HG03045 (cell line): ENCODE measurements at regions not wholly inside any gene's neighbourhood (a gene's known extent, or its start where the extent isn't known, plus 50 kb on each side); places are given as distances from the start of the nearest gene placed in this dataset.

ENCODE experiments used
- ATAC-seq: cut with Tn5 transposase; IDR thresholded peaks from one replicate; pipeline ENCODE4 v1.9.1; 2021; ENCODE audit warnings: mild to moderate bottlenecking, moderate library complexity; ENCODE audit not compliant: unreplicated experiment

DNA sequence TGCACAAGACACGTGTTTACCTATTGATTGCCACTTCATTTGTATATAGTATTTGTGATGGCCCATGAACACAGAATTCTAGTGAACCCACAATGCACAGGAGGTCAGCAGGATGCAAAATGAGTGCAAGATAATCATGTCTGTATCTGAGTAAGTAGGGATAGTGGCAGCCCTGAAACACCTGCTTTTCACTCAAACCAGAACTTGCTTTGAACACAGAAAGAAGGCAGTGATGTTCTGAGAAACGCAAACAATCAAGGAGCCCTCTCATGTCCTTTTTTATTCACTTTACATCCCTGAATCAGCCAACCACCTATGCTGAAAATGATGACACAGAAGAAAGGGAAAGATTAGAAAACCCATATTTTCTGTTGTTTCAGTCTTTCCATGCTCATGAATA is 170.4 kb upstream of the AVPR1A start:
- ATAC-seq, result no peak

DNA sequence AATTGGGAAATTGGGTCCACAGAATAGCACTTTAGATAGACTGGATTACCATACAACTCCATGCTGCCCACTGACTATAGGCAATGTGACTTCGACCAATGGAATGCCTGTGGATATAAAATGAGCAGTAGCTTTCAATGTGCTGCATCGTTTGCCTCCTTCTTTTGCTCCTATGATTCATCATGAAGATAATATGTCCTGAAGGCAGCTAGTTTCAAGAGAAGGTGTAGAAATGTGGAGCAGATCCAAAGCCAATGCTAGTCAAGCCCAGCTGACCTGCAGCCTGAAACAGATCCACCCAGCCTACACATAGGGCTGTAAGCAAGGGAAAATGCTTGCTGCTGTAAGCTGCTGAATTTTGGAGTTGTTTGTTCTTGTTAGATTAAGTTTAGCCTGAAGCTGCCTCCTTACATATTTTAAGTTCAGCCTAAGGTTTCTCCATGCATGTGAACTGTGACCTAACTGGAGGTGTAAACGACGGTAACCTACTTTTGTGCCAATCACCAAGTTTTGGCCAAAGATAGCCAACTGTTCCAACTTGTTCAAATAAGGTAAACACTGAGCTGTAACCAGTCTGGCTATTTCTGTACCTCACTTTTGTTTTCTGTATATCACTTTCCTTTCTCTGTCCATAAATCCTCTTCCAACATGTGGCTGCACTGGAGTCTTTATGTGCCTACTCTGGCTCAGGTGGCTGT is 169.1 kb upstream of the AVPR1A start:
- ATAC-seq, result no peak

DNA sequence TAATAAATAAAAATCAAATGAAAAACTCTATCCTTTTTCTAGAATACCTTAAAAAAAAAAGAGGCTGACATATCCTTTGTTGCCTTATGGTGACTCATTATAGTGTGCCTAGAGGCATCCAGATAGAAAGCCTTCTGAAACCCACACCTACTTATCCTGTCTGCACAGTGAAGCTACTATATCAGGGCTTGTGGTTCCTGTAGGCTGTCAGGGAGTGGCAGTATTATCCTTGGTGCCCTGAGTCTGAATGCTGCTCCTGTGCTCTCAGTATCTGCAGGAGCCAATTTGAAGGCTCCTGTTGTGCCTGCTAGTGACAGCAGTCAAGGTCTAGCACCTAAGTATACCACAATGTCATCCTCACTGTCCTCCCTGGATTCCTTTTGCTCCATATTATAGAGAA is 168.4 kb upstream of the AVPR1A start:
- ATAC-seq, result no peak

DNA sequence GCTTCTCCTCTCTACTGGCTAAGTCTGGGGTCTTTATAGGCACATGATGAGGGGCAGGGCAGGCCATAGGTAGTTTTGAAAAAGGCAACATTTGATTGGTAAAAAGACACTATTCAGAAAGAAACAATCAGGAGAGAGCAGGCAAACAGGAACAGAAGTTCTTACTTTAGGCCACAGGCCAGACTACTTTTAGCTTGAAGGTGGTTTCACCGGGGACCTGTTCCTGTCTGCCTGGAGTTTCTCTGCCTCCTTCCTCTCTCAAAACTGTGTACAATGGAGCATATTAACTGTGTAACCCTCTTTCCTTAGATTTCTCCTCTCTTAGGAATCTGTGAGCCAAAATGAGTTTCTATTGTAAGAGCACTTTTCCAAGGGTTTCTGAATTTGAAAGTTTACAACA is 167.9 kb upstream of the AVPR1A start:
- ATAC-seq, result no peak

DNA sequence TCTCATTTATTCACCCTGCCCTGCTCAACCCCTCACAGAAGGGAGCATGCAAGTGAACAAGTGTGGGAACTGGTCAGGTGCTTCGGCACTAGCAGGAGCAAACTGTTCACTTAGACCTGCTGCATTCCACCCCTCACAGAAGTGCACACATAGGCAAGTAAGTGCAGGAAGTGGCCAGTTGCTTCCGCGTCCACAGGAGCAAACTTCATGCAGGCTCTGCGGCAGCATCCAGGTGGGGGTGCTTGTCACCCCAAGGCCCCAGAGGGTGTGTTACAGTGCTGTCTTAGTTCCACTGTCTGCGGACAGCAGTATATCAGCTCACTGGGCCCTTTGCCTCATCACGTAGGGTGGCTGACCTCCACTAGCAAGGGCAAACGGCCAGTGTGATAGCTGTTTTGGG is 167.3 kb upstream of the AVPR1A start:
- no peak for ATAC-seq

DNA sequence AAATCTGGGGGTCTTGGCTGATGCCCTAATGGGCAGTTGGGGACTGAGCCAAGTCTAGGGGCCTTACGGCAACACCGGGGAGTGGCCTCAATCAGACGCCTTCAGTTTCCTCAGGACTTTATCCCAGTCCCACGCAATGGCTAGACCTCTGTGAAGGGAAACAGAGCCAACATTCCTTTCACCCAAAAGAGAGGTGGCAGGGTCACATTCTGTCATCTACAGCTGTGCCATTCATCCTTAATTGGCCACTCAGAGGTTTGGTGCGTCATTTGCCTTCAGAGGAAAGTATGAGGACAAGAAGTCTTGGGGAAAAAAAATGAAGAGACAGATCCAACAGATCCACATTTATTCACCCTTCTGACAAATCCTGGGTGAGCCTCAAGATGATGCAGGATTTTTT is 166.9 kb upstream of the AVPR1A start:
- ATAC-seq, result no peak

DNA sequence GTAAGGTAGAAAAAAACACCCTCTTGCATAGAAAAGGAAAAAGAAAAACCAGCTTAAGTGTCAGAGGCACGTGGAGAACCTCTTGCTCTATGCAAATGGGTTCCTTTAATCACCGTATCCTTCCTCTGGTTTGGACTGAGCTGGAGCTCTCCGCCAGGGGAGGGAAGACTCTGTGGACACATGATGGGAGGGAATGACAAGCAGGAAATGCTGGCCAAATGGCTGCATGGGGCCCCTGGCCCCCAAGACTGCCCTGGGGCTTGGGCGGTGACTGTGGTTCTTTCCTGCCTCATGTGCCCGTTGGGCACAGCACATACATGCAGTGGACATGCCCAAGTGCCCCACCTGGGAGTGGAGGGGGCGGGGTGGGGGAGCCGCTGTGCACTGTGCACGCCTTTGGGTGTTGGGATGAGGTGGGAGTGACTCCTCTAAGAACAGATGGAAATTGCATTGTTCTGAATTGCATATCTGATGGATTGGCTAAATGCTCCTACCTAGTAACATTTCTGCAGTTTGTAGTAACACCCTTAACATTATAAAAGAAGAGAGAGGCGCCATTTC is 166.4 kb upstream of the AVPR1A start:
- no peak for ATAC-seq

DNA sequence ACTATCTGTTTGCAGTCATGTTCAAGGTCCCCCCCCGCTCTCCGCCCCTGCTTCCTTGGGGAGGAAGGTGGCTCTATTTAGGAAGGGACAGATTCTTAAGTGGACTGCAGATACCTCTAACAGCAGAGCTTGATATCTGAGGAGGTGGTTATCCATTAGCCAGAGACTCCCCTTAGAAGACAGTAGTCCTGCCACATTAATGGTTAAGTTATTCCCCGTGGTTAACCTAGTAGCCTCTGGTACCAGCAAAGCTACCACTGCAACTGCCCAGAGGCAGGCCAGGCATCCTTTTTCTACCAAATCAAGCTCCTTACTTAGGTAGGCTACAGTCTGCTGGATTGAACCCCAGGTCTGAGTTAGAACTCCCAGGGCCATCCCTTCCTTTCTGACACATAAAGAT is 162.1 kb upstream of the AVPR1A start:
- no peak for ATAC-seq

DNA sequence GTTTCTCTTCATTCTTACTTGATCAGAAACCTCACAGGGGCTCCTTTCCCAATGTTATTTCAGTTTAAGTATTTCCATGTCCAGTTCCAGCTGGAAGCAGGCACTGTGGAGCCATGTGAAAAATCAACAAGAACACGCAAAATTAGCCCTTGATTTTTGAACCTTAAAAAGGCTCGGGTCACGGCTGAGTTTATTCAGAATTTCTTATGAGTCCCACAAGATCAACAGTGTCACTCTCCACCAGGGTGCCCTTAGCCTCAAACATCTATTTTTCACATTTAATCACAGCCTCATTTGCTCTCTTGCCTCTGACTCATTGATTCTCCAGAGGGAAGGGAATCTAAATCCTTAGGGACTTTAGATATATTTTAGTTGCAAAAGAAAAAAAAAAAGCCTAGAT is 157.7 kb upstream of the AVPR1A start:
- ATAC-seq, result no peak

DNA sequence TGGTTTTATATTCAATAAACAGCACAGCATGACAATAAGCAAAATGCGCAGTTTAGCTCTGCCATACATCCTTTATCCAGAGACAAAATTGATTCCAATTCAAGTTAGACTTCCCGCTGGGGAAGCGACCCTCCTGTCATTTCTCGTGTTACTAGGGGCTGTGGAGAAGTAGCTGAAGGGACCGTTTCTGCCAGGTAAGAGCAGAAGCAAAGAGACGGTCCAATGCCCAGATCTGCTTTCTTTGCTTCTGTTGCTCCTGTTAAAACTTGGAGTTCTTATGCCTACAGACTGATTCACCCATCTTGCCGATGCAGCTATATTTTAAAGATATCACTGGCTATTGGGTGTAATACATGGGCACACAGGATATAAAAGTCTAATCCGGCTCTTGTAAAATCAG is 156.8 kb upstream of the AVPR1A start:
- ATAC-seq, result no peak

DNA sequence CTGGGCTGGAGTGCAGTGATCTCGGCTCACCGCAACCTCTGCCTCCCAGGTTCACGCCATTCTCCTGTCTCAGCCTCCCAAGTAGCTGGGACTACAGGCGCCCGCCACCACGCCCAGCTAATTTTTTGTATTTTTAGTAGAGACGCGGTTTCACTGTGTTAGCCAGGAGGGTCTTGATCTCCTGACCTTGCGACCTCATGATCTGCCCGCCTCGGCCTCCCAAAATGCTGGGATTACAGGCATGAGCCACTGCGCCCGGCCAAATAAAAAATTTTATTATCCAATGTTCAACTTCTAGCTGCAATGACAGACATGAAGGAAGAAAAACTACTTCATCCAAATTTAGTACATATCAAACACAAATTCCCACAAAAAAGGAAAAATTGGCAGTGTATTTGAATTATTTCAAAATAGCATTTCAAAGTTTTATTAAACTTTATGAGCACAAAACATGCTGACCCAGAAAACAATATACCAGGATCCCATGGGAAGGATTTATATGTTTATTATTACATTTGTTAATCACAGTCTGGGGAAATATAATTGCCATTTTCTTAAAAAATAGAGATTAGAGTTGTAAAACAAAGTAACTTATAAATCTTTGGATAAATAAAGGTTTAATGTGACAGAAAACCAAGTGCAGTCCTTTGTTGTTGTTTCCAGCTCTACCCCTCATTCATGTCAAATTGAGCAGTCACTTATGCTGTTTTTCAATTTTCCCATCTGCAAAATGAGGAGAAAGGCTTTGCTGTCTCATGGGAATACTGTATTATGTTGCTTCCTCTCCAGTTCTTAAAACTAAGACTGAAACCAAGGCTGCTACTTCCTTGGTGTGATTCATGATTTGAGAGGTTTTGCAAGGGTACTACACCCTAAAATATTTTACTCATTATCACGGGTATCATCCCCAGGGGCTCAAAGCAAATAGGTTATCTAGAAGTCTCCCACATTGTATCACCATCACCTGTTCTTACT is 155.2 kb upstream of the AVPR1A start:
- ATAC-seq, result no peak

DNA sequence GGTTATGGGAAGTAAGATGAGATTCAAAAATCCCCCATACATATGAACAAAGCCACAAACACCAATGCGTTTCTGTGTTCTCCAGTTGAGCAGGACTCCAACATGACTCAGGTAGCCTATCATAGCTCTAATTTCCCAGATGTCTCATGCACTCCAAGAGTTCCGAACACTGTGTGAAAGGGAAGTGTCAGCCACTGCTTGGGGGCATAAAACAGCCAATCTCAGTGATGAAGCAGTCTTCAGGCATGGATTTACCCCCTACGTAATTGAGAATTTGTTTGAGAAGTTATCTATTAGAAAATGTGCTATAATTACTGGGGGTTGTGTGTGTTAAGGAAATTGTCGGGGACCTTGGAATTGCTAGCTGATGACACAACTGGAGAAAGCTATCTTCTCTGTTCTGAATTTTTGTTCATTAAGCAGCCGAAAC is 153.9 kb upstream of the AVPR1A start:
- no peak for ATAC-seq

DNA sequence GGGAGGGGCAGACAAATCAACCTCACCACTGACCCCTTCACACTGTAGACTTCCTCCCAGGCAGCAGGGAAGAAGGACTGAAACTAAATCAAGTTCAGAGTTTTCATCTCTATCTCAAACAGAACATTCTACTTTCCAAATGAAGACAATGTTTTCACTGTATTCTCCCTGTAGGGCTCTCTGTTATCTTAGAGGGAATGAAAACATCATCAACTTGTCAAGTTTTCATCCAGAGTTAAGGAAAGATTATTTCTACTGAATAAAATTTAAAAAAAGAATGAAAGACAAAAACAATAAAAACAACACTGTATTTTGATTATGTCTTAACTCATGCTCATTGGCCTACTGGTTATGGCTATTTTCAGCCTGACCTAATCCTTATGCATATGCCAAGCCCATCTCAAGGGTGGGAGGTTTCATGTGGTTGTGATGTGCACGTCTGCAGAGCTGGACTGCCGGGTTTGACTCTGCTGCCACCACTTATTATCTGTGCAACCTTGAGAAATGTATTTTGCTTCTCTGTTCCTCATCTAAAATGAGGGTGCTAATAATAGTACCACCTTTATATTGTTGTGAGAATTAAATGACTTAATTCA is 152.0 kb upstream of the AVPR1A start:
- ATAC-seq, result peak; percentile 25

DNA sequence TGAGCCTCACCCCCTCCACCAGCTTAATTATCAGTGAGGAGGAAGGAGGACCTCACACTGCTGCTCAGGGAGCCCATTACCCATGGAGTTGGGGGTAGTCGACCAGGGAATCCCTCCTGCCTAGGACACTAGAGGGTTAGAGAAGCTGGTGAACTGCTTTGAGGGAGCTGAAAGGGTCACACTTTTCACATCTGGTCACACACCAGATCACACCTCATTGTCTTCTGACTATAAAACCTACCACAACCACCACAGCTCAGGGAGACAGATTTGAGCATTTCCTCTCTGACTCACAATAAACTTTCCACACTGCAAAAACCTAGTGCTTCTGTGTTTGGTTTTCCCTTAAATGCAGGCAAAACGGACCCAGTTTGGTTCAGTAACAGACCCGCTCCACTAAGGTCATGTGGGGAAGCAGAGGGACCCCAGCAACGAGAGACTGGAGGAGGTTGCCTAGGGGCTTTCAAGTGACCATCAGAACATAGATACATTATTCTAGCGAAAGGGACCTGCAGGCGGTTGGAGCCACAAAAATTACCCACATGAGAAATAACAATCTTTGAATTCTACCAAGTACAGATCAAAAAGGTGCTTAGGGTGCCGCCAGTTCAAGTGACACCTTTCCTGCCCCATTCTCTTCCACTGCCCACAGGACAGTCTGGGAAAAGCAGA is 151.4 kb upstream of the AVPR1A start:
- ATAC-seq, result peak; percentile 65

DNA sequence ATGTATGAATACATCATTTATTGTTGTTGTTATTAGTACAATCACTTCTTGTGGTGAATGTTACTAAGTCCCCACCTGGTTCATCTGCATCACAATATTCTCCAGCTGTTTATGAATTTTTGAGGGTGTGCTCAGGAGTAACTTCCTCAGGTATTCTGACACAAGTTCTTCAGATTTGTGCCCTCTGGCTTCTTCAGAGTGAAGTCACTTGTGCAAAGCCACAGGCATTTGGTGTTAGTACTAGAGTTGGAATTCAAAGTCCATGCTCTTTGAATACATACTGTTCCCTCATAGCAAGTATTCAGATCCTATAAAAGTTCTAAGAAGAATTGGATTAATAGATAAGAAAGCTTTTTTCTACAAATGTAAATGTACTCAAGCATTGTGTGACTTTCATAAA is 150.3 kb upstream of the AVPR1A start:
- ATAC-seq, result no peak

DNA sequence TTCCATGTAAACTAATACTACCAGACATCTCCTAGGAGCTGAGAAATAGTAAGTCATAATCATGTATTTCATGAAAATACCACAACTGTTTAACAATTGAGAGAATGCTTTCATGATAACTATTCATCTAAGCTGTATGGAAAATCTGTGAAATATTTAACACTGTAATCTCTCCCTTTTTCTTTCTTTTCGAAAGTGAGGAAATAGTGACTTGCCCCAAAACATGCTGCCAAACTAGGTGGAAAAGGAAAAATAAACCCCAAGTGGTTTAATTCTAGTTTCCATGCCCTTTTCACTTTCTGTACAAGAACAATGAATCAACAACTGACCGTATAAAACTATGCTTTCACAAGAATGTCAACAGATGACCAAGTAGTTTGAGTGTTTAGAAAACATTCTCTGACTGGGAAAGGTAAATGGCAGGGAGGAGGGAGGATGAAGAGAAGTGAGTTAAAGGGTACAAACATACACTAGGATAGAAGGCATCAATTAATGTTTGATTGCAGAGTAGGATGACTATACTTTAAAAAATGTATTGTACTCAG is 147.5 kb upstream of the AVPR1A start:
- no peak for ATAC-seq

DNA sequence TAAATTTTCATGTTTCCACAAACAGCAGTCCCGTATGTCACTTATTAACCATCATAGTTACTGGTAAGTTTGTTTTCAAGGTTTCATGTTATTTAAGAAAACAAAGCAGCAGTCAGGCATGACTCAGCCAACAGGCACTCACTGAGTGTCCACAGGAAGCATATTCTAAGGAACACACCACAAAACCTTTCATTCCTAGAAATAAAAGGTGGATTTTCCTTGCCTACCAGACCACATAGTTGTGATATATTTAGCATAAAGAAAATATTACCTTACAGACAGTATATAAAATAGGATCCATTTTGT is 143.3 kb upstream of the AVPR1A start:
- no peak for ATAC-seq

DNA sequence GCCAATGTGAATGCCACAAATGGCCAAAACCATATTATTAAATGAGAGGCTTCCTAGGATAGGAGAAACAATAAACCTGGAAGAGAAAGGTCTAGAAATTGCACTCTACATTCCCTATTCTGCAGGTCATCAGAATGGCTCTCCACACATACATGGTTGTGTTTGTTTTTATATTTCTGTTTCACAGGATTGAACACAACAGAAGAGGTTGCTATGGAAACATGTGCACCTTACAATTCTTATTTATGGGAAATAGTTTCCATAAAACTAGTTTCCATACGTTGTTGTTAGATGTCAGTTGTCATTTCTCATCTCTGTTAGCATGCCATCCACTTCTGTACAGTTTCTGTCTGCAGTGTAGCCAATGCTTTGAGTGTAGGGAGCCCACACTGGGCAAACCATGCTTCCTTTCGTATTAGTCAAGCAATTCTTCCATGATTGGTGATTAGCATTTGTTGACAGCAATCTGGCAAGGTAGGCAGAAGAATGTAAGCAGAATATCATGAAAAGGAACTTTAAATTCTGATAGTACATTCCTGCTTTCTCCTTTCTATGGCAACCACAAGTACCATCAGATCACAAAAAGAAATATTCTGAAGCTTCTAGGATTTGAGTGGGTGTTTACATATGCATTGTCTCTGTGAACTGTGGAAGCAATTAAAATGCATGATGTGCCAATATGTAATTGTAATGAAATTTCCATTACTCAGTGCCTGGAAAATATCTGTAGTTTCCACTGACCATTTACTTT is 141.6 kb upstream of the AVPR1A start:
- ATAC-seq, result no peak

DNA sequence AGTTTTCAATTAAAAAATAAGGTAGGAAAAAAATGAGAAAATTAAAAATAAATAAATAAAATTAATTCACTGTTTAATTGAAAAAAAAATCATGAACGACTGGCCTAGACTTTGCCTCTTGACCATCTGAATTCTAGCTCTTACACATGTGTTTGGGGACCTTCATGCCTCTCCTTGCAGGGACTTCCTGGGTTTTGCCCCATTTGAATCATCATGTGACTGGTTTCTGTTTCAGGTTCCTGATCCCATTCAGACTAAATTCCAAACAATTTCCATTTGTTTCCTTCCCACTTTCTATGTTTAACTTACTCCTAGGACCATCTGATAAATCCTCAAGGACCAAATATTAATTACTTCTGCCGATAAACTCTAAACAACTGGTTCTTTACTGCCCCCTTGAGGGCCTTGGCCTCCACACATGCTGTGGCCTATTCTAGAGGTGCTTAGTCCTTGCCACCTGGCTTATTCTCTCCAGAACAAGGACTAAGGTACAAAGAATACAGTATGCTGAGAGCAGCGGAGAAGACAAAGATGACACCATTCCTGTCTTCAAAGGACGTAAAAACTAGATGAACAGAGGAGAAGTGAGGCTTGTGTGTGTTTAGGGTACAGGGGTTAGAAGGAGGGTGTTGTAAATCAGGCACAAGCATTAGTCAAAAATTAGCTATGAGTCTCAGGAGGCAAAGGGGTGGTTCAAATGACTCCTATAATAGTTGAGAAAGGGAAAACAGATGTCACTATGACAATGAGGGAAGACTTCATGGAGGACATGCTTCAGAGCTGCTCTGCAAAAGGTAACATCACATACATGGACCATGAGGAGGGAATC is 125.8 kb upstream of the AVPR1A start:
- ATAC-seq, result no peak
